Vagina (tissue), 2 donors: ENCODE measurements at regions not wholly inside any gene's neighbourhood (a gene's known extent, or its start where the extent isn't known, plus 50 kb on each side); places are given as distances from the start of the nearest gene placed in this dataset.

Experiments
- DNase-seq, 2 donors: peaks; one replicate each; pipeline ENCODE4 v3.0.0-alpha.2; 2017; ENCODE audit errors: extremely low spot score in 2 of 2
- H3K27ac ChIP-seq: fragments of 200-600 bp; sonication (generic); one replicate; pipeline ENCODE4 v1.5.1; 2019
- H3K27me3 ChIP-seq: fragments of 200-600 bp; sonication (generic); one replicate; pipeline ENCODE4 v1.5.1; 2019
- H3K36me3 ChIP-seq, 2 donors: fragments of 200-600 bp; sonication (generic); one replicate each; pipeline ENCODE4 v1.5.1; 2017 to 2019
- H3K4me1 ChIP-seq: fragments of 200-600 bp; sonication (generic); one replicate; pipeline ENCODE4 v1.5.1; 2019
- H3K4me3 ChIP-seq, 2 donors: fragments of 200-600 bp; sonication (generic); 1 replicate in 1 of 2; 2 replicates in 1 of 2; pipeline ENCODE4 v1.5.1; 2016 to 2019
- H3K9me3 ChIP-seq: fragments of 200-600 bp; sonication (generic); one replicate; pipeline ENCODE4 v1.5.1; 2019
- CTCF ChIP-seq, 3 experiments: fragments of 450-650 bp in 2 of 3; fragments of 200-600 bp in 1 of 3; sonication (generic) in 1 of 3; IDR thresholded peaks; one replicate each; pipeline ENCODE4 v1.5.1; 2017 to 2019; ENCODE audit warnings: antibody characterized with exemption in 3 of 3, mild to moderate bottlenecking in 2 of 3, moderate library complexity in 2 of 3
- POLR2A ChIP-seq, 2 donors: fragments of 450-650 bp; IDR thresholded peaks; one replicate each; pipeline ENCODE4 v1.6.1; 2017; ENCODE audit warnings: antibody characterized with exemption in 2 of 2, mild to moderate bottlenecking in 2 of 2, moderate library complexity in 2 of 2
- POLR2AphosphoS5 ChIP-seq, 2 donors: sonication (generic); formaldehyde crosslinking; IDR thresholded peaks; one replicate each; pipeline ENCODE4 v1.9.0; 2017; ENCODE audit warnings: antibody characterized with exemption in 2 of 2, mild to moderate bottlenecking in 2 of 2, low read depth in 1 of 2; ENCODE audit not compliant: insufficient read depth in 1 of 2
- intact Hi-C: fragments of 100-400 bp; cut with DNase I; formaldehyde crosslinking; loops from one replicate; pipeline ENCODE4 v1.15.1; 2023

DNA sequence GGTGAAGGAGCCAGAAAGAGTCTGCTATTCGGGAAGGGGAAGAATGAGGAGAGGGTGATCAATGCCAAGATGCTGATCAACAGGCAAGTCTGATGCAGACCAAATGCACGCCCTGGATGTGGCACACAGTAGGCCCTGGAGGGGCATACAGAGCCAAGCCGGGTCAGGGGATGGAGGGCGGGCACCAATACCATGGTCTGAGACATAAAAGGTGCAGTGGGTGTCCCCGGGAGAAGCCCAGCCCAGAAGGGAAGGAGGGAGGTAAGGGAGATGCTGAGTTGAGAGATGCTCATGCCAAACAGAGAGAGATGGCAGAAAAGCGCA, 66.6 kb upstream of the ID2 start:
- TF ChIP-seq POLR2A (IDR thresholded peaks at IDR 0.05): no peak
- TF ChIP-seq CTCF (IDR thresholded peaks at IDR 0.05): no peak
- TF ChIP-seq POLR2AphosphoS5 (IDR thresholded peaks at IDR 0.05; ENCODE audit: insufficient read depth in 1 of 2, low read depth in 1 of 2): no peak
- no peak for DNase-seq
- H3K27me3 ChIP-seq: no peaks in the 10 kb centered on the region
- no peak overlapping the region for H3K4me3 ChIP-seq
- no peak overlapping the region for H3K27ac ChIP-seq
- H3K9me3 ChIP-seq: no peaks in the 10 kb centered on the region
- intact Hi-C loops: no loop called here
- H3K36me3 ChIP-seq: no peaks in the 10 kb centered on the region
- H3K4me1 ChIP-seq: no peaks in the 10 kb centered on the region

DNA sequence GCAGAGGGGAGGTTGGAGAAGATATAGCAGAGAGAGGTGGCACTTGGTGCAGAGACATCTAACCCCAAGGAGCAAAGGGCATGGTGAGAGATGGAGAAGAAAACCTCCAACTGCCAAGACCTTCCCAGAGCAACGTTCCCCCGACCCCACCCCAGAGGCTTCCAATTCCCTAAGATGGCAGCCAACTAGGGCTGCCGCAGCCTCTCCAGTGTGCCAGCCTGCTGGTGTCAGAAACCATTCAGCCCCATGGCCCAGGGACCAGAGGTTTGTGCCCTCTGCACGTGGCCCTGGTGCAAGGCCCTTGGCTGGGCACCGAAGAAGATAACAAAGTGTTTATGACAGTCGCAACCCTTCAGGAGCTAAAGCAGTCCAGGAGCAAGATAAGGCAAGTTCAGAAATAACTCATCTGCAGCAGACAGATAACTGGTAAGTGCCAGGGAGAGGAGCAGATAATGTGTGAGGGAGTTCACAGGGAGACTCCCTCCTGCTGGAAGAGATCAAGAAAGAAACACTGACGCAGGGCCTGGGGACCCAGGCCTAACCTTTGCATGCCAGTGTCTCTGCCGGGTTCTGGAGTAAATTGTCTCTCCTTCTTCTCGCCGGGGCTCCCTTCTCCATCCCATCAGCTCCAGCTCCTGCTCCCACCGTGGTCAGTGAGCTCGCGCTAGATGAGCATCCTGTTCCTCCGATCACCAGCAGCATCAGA, 66.1 kb upstream of the ID2 start:
- no peak overlapping the region for H3K27ac ChIP-seq
- intact Hi-C loops: no loop called here
- H3K4me1 ChIP-seq: no peaks in the 10 kb centered on the region
- H3K9me3 ChIP-seq: no peaks in the 10 kb centered on the region
- TF ChIP-seq POLR2A (IDR thresholded peaks at IDR 0.05): no peak
- no peak for TF ChIP-seq CTCF (IDR thresholded peaks at IDR 0.05)
- TF ChIP-seq POLR2AphosphoS5 (IDR thresholded peaks at IDR 0.05; ENCODE audit: insufficient read depth in 1 of 2, low read depth in 1 of 2): no peak
- no peak overlapping the region for H3K4me3 ChIP-seq
- no peaks in the 10 kb centered on the region for H3K36me3 ChIP-seq
- DNase-seq: no peak
- H3K27me3 ChIP-seq: no peaks in the 10 kb centered on the region

- DNase-seq: no peak
- Histone ChIP-seq H3K27me3 (no peaks in the 10 kb centered on the region), H3K9me3 (no peaks in the 10 kb centered on the region), H3K27ac (no peak overlapping the region), H3K36me3 (no peaks in the 10 kb centered on the region), H3K4me3 (no peak overlapping the region), H3K4me1 (no peaks in the 10 kb centered on the region)
- intact Hi-C loops: no loop called here
- TF ChIP-seq POLR2A (IDR thresholded peaks at IDR 0.05) (no peak), CTCF (IDR thresholded peaks at IDR 0.05) (no peak), POLR2AphosphoS5 (IDR thresholded peaks at IDR 0.05; ENCODE audit: insufficient read depth in 1 of 2, low read depth in 1 of 2) (no peak)
Measured at GRCh38 chr2:8617048-8617447, 64.8 kb upstream of the ID2 start.

GRCh38 chr2:8617590-8617989, 64.3 kb upstream of the ID2 start:
- Histone ChIP-seq H3K4me1 (no peaks in the 10 kb centered on the region), H3K4me3 (no peak overlapping the region), H3K36me3 (no peaks in the 10 kb centered on the region), H3K9me3 (no peaks in the 10 kb centered on the region), H3K27me3 (no peaks in the 10 kb centered on the region), H3K27ac (no peak overlapping the region)
- intact Hi-C loops: no loop called here
- DNase-seq: no peak
- no peak for TF ChIP-seq POLR2AphosphoS5 (IDR thresholded peaks at IDR 0.05; ENCODE audit: insufficient read depth in 1 of 2, low read depth in 1 of 2)
- TF ChIP-seq POLR2A (IDR thresholded peaks at IDR 0.05): no peak
- no peak for TF ChIP-seq CTCF (IDR thresholded peaks at IDR 0.05)

DNA sequence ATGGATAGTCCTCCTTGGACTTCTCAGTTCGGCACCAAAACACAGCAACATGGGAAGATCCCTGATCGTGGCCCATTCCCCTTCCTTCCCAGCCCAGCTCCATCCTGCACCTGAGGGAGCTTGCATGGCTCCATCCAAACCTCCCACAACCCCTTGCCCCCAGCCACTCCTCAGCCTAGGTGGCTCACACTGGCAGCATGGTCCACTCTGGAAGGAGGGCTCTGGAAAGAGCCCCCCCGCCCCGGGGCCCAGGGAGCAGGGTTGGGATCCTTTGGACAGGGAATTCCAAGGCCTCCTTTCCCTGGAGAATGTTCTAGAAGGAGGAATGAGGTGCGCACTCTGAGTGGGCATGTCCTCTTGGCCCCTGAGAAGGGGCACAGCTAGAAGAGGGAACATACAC, 62.8 kb upstream of the ID2 start:
- intact Hi-C loops: no loop called here
- TF ChIP-seq CTCF (IDR thresholded peaks at IDR 0.05) (no peak), POLR2A (IDR thresholded peaks at IDR 0.05) (no peak), POLR2AphosphoS5 (IDR thresholded peaks at IDR 0.05; ENCODE audit: insufficient read depth in 1 of 2, low read depth in 1 of 2) (no peak)
- Histone ChIP-seq H3K4me3 (no peak overlapping the region), H3K27me3 (no peaks in the 10 kb centered on the region), H3K36me3 (no peaks in the 10 kb centered on the region), H3K9me3 (no peaks in the 10 kb centered on the region), H3K4me1 (no peaks in the 10 kb centered on the region), H3K27ac (no peak overlapping the region)
- DNase-seq: no peak
